ENCODE measurements at regions not wholly inside any gene's neighbourhood (a gene's known extent, or its start where the extent isn't known, plus 50 kb on each side); places are given as distances from the start of the nearest gene placed in this dataset.

GRCh38 chr9:89667726-89668125 is 62.9 kb downstream of the GADD45G start:
- TF ChIP-seq YY1 (IDR thresholded peaks at IDR 0.05; ENCODE audit: low read depth) (no peak), CREB1 (IDR thresholded peaks at IDR 0.05; ENCODE audit: low read depth) (no peak), MAX (IDR thresholded peaks at IDR 0.05) (no peak), RAD21 (IDR thresholded peaks at IDR 0.05; ENCODE audit: low read depth) (no peak), EGR1 (IDR thresholded peaks at IDR 0.05) (no peak), EP300 (IDR thresholded peaks at IDR 0.05; ENCODE audit: borderline replicate concordance) (no peak), ZBTB7A (IDR thresholded peaks at IDR 0.05; ENCODE audit: low read depth) (no peak), TAF1 (IDR thresholded peaks at IDR 0.05; ENCODE audit: low read depth) (no peak), USF1 (IDR thresholded peaks at IDR 0.05) (no peak), NFIC (IDR thresholded peaks at IDR 0.05) (no peak), TEAD4 (IDR thresholded peaks at IDR 0.05) (no peak), REST (IDR thresholded peaks at IDR 0.05; ENCODE audit: low read depth) (no peak), FOXM1 (IDR thresholded peaks at IDR 0.05; ENCODE audit: borderline replicate concordance, low read depth) (no peak)

GRCh38 chr9:89668216-89668865 is 63.5 kb downstream of the GADD45G start:
- no peak for TF ChIP-seq FOXM1 (IDR thresholded peaks at IDR 0.05; ENCODE audit: borderline replicate concordance, low read depth)
- TF ChIP-seq RAD21 (IDR thresholded peaks at IDR 0.05; ENCODE audit: low read depth) = no peak
- no peak for TF ChIP-seq TCF12 (IDR thresholded peaks at IDR 0.05; ENCODE audit: low read depth)
- no peak for TF ChIP-seq EP300 (IDR thresholded peaks at IDR 0.05; ENCODE audit: borderline replicate concordance)
- no peak for TF ChIP-seq MAX (IDR thresholded peaks at IDR 0.05)
- no peak for TF ChIP-seq ZBTB7A (IDR thresholded peaks at IDR 0.05; ENCODE audit: low read depth)
- TF ChIP-seq TAF1 (IDR thresholded peaks at IDR 0.05; ENCODE audit: low read depth) = no peak
- TF ChIP-seq USF1 (IDR thresholded peaks at IDR 0.05) = no peak
- no peak for TF ChIP-seq CEBPB (IDR thresholded peaks at IDR 0.05)
- TF ChIP-seq TEAD4 (IDR thresholded peaks at IDR 0.05) = no peak
- no peak for TF ChIP-seq YY1 (IDR thresholded peaks at IDR 0.05; ENCODE audit: low read depth)
- TF ChIP-seq REST (IDR thresholded peaks at IDR 0.05; ENCODE audit: low read depth) = no peak
- no peak for TF ChIP-seq EGR1 (IDR thresholded peaks at IDR 0.05)
- TF ChIP-seq NFIC (IDR thresholded peaks at IDR 0.05) = no peak
- TF ChIP-seq CREB1 (IDR thresholded peaks at IDR 0.05; ENCODE audit: low read depth) = no peak

- TF ChIP-seq TCF12 (IDR thresholded peaks at IDR 0.05; ENCODE audit: low read depth) (no peak), CREB1 (IDR thresholded peaks at IDR 0.05; ENCODE audit: low read depth) (no peak)
These were observed 64.0 kb downstream of the GADD45G start for GRCh38 chr9:89668866-89669246.

GRCh38 chr9:89669361-89669842 is 64.6 kb downstream of the GADD45G start:
- TF ChIP-seq FOXM1 (IDR thresholded peaks at IDR 0.05; ENCODE audit: borderline replicate concordance, low read depth) (no peak), YY1 (IDR thresholded peaks at IDR 0.05; ENCODE audit: low read depth) (no peak), REST (IDR thresholded peaks at IDR 0.05; ENCODE audit: low read depth) (no peak), TEAD4 (IDR thresholded peaks at IDR 0.05) (no peak), TCF12 (IDR thresholded peaks at IDR 0.05; ENCODE audit: low read depth) (no peak), RAD21 (IDR thresholded peaks at IDR 0.05; ENCODE audit: low read depth) (no peak), CEBPB (IDR thresholded peaks at IDR 0.05) (no peak), EP300 (IDR thresholded peaks at IDR 0.05; ENCODE audit: borderline replicate concordance) (no peak), ZBTB7A (IDR thresholded peaks at IDR 0.05; ENCODE audit: low read depth) (no peak), MAX (IDR thresholded peaks at IDR 0.05) (no peak), USF1 (IDR thresholded peaks at IDR 0.05) (no peak), TAF1 (IDR thresholded peaks at IDR 0.05; ENCODE audit: low read depth) (no peak), CREB1 (IDR thresholded peaks at IDR 0.05; ENCODE audit: low read depth) (no peak), EGR1 (IDR thresholded peaks at IDR 0.05) (no peak), NFIC (IDR thresholded peaks at IDR 0.05) (no peak)
